ENCODE measurements at regions not wholly inside any gene's neighbourhood (a gene's known extent, or its start where the extent isn't known, plus 50 kb on each side); places are given as distances from the start of the nearest gene placed in this dataset.

DNA sequence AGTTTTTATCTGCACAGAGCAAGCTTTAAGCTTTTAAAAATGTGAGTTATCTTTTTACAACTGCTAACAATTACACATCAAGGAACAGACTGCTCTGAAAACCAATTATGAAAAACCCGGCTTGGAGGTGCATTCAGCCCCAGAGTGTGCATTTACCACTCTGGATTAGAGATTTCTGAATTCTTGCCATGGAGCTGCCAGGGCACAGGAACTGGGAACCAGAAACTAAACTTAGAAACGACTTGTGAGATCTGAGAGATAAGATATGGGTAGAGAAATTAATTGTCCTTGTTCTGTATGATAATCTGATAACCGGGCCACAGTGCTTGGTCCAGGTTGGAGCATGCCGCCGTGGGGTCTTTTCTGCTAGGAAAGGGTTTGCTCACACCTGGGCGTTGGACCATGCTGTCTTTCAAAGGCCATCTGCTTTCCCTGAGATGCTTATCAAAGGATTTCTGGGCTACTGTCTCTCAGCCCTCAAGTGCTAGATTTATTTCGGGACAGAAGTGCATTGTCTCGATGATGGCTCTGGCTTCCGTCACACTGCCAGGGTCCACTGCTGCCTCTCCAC is 210.0 kb downstream of the MAF start (continued):
- TF ChIP-seq, protein P1, sequence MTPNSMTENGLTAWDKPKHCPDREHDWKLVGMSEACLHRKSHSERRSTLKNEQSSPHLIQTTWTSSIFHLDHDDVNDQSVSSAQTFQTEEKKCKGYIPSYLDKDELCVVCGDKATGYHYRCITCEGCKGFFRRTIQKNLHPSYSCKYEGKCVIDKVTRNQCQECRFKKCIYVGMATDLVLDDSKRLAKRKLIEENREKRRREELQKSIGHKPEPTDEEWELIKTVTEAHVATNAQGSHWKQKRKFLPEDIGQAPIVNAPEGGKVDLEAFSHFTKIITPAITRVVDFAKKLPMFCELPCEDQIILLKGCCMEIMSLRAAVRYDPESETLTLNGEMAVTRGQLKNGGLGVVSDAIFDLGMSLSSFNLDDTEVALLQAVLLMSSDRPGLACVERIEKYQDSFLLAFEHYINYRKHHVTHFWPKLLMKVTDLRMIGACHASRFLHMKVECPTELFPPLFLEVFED (CRISPR knock-in tag; conservative IDR thresholded peaks at IDR 0.05), result no peak
- TF ChIP-seq PYGO2 (tag; IDR thresholded peaks at IDR 0.05) (no peak), SP2 (IDR thresholded peaks at IDR 0.05; ENCODE audit: extremely low read depth, low read depth, low read length, poor library complexity, severe bottlenecking) (no peak), SAFB2 (IDR thresholded peaks at IDR 0.05; ENCODE audit: borderline replicate concordance, low read depth, low read length, severe bottlenecking) (no peak)
- TF ChIP-seq, protein P2, sequence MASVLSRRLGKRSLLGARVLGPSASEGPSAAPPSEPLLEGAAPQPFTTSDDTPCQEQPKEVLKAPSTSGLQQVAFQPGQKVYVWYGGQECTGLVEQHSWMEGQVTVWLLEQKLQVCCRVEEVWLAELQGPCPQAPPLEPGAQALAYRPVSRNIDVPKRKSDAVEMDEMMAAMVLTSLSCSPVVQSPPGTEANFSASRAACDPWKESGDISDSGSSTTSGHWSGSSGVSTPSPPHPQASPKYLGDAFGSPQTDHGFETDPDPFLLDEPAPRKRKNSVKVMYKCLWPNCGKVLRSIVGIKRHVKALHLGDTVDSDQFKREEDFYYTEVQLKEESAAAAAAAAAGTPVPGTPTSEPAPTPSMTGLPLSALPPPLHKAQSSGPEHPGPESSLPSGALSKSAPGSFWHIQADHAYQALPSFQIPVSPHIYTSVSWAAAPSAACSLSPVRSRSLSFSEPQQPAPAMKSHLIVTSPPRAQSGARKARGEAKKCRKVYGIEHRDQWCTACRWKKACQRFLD (CRISPR knock-in tag; IDR thresholded peaks at IDR 0.05), result no peak
- TF ChIP-seq, protein P3, sequence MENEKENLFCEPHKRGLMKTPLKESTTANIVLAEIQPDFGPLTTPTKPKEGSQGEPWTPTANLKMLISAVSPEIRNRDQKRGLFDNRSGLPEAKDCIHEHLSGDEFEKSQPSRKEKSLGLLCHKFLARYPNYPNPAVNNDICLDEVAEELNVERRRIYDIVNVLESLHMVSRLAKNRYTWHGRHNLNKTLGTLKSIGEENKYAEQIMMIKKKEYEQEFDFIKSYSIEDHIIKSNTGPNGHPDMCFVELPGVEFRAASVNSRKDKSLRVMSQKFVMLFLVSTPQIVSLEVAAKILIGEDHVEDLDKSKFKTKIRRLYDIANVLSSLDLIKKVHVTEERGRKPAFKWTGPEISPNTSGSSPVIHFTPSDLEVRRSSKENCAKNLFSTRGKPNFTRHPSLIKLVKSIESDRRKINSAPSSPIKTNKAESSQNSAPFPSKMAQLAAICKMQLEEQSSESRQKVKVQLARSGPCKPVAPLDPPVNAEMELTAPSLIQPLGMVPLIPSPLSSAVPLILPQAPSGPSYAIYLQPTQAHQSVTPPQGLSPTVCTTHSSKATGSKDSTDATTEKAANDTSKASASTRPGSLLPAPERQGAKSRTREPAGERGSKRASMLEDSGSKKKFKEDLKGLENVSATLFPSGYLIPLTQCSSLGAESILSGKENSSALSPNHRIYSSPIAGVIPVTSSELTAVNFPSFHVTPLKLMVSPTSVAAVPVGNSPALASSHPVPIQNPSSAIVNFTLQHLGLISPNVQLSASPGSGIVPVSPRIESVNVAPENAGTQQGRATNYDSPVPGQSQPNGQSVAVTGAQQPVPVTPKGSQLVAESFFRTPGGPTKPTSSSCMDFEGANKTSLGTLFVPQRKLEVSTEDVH (IDR thresholded peaks at IDR 0.05; ENCODE audit: low read depth, partially characterized antibody), result no peak
